K562 (cell line): ENCODE measurements at regions not wholly inside any gene's neighbourhood (a gene's known extent, or its start where the extent isn't known, plus 50 kb on each side); places are given as distances from the start of the nearest gene placed in this dataset.
A peak's percentile ranks its signal among the peaks of the same experiment; 100 is the strongest.

ENCODE experiments used
- ATAC-seq: fragments of 200-7000 bp; cut with Tn5 transposase; 3 replicates; pipeline ENCODE4 v1.9.1; 2020; ENCODE audit warnings: moderate library complexity
- BruUV-seq: library from RNA; stranded (reverse); fragments of 400-500 nt; replicated peaks from 2 replicates; lab custom pipeline; 2021; lab: Mats Ljungman, UMichigan
- CTCF ChIA-PET: fragments of 300-600 bp; formaldehyde crosslinking; extraction: SDS; loops from one replicate; lab custom pipeline; 2021; ENCODE audit warnings: low intra/inter-chr PET ratio; lab: Yijun Ruan, JAX
- POLR2A ChIA-PET: fragments of 300-600, 350-650 bp; sonication (Branson Sonifier 250); formaldehyde crosslinking; extraction: SDS; loops from one replicate; lab custom pipeline; 2021; ENCODE audit warnings: antibody characterized with exemption, inconsistent platforms; lab: Yijun Ruan, JAX
- DNase-seq, 4 experiments: peaks; one replicate each; pipeline versions ENCODE4 v3.0.0 to v3.0.0-alpha.2; 2011 to 2018; ENCODE audit warnings: low spot score in 3 of 4, mixed read lengths in 3 of 4; ENCODE audit errors: extremely low read depth in 1 of 4
- FAIRE-seq: peaks from 2 replicates; lab custom pipeline; 2011; peaks lifted over from hg19 to GRCh38; lab: Jason Lieb, UNC
- H2AFZ ChIP-seq: 2 replicates; pipeline ENCODE4 v1.6.0; 2011; ENCODE audit warnings: low read depth, low read length, control low read depth, inconsistent platforms
- H3K27ac ChIP-seq: fragments of 200-600 bp; 3 replicates; pipeline ENCODE4 v1.8.0; 2011; ENCODE audit warnings: low read depth, mild to moderate bottlenecking, control low read depth, inconsistent platforms, low read length, moderate library complexity, mixed read lengths; ENCODE audit errors: extremely low read depth
- H3K27me3 ChIP-seq, 2 experiments: fragments of 300-600 bp in 1 of 2; 2 replicates in 1 of 2; 3 replicates in 1 of 2; pipeline versions ENCODE4 v1.6.0 to v1.8.0; 2011; ENCODE audit warnings: inconsistent platforms in 2 of 2, low read length in 2 of 2, mild to moderate bottlenecking in 1 of 2, mixed read lengths in 1 of 2, moderate library complexity in 1 of 2; ENCODE audit not compliant: control insufficient read depth in 2 of 2, insufficient read depth in 2 of 2
- H3K36me3 ChIP-seq: fragments of 300-600 bp; 3 replicates; pipeline ENCODE4 v1.8.0; 2011; ENCODE audit warnings: mild to moderate bottlenecking, low read length, inconsistent platforms; ENCODE audit not compliant: control insufficient read depth, insufficient read depth
- H3K4me1 ChIP-seq, 2 experiments: fragments of 200-600 bp in 1 of 2; replicated peaks in 1 of 2; 2 replicates in 1 of 2; 3 replicates in 1 of 2; pipeline versions ENCODE4 v1.5.1 to v1.8.0; 2011; ENCODE audit warnings: inconsistent platforms in 2 of 2, low read length in 2 of 2, mild to moderate bottlenecking in 1 of 2, mixed read lengths in 1 of 2, moderate library complexity in 1 of 2; ENCODE audit not compliant: control insufficient read depth in 2 of 2, insufficient read depth in 2 of 2
- H3K4me2 ChIP-seq: 2 replicates; pipeline ENCODE4 v1.6.1; 2011; ENCODE audit warnings: low read length, control low read depth, inconsistent platforms, mixed read lengths; ENCODE audit not compliant: insufficient read depth
- H3K4me3 ChIP-seq: fragments of 200-600 bp; sonication (generic), shearing (Covaris generic); 2 replicates; pipeline ENCODE4 v1.5.1; 2016; ENCODE audit warnings: control low read depth, inconsistent platforms
- H3K79me2 ChIP-seq: fragments of 200-600 bp; 3 replicates; pipeline ENCODE4 v1.8.0; 2011; ENCODE audit warnings: low read length, inconsistent platforms; ENCODE audit not compliant: control insufficient read depth, insufficient read depth
- H3K9ac ChIP-seq, 2 experiments: 2 replicates each; pipeline versions ENCODE4 v1.6.0 to v1.6.1; 2011; ENCODE audit warnings: low read depth in 2 of 2, low read length in 2 of 2, control low read depth in 1 of 2, inconsistent platforms in 1 of 2, mild to moderate bottlenecking in 1 of 2, mixed read lengths in 1 of 2; ENCODE audit not compliant: insufficient read depth in 1 of 2
- H3K9me1 ChIP-seq: one replicate; pipeline ENCODE4 v1.6.0; 2011; ENCODE audit warnings: inconsistent platforms, mild to moderate bottlenecking, low read length, moderate library complexity; ENCODE audit not compliant: control insufficient read depth, insufficient read depth
- H3K9me3 ChIP-seq: replicated peaks from 2 replicates; pipeline ENCODE4 v1.5.1; 2011; ENCODE audit warnings: low read depth, low read length, inconsistent platforms; ENCODE audit not compliant: control insufficient read depth, insufficient read depth
- H4K20me1 ChIP-seq: replicated peaks from 2 replicates; pipeline ENCODE4 v1.6.1; 2011; ENCODE audit warnings: low read length, inconsistent platforms, mixed read lengths; ENCODE audit not compliant: control insufficient read depth, insufficient read depth
- DIDO1 ChIP-seq: fragments of 450-650 bp; IDR thresholded peaks from 2 replicates; pipeline ENCODE4 v1.6.1; 2016; ENCODE audit warnings: low read depth, missing biosample characterization, missing genetic modification characterization
- RBM25 ChIP-seq: fragments of 200-400 bp; formaldehyde crosslinking; IDR thresholded peaks from 2 replicates; pipeline ENCODE4 v1.6.1; 2018; ENCODE audit warnings: low read length, low read depth, moderate library complexity; ENCODE audit not compliant: severe bottlenecking
- SRF ChIP-seq, 2 experiments: fragments of 250-450, 450-650 bp in 1 of 2; sonication (Bioruptor Pico) in 1 of 2; sonication (generic) in 1 of 2; formaldehyde crosslinking; IDR thresholded peaks; 2 replicates each; pipeline versions ENCODE4 v1.5.0 to v1.5.1; 2020 to 2022; ENCODE audit warnings: mild to moderate bottlenecking in 1 of 2, missing genetic modification reagents in 1 of 2
- TARDBP ChIP-seq: fragments of 450-650 bp; IDR thresholded peaks from 2 replicates; pipeline ENCODE4 v1.6.1; 2016
- WGBS: fragments of 100-300 bp; shearing (Covaris generic); methylation state at CpG from one replicate; pipeline ENCODE4 v1.1.6; 2016; ENCODE audit warnings: low coverage, mixed read lengths; ENCODE audit not compliant: insufficient coverage; ENCODE audit errors: missing lambda C conversion rate; 5-methylcytosine and 5-hydroxymethylcytosine counted together
- in situ Hi-C: fragments of 300-500 bp; cut with MboI; formaldehyde crosslinking; loops from 4 replicates; pipeline ENCODE4 v1.15.0; 2018; ENCODE audit warnings: inconsistent platforms, mixed read lengths
- intact Hi-C: fragments of 100-400 bp; cut with micrococcal nuclease; formaldehyde crosslinking; loops from 2 replicates; pipeline ENCODE4 v1.14.2; 2022

DNA sequence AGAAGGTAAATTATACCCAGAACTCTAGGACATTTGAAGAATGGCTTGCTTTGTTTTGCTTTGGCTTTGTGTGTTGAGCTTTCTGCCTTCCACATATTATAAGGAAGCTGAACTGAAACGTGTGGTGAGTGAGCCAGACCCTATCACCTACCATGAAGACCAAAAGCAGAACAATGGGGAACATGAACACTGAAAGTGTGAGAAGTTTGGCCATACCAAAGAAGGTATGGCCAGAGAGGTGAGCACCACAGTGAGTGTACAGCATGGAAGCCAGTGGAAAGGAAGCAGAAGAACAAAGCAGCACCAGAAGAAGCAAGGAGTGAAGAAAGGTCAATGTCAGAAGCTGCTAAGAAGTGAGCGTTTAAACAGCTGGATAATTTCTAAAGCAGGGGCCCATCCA, 59.7 kb upstream of the CCDC71L start:
- intact Hi-C loops: no loop called here
- no peaks in the 10 kb centered on the region for H4K20me1 ChIP-seq
- H3K4me2 ChIP-seq: no peak overlapping the region
- no peak for FAIRE-seq
- H3K36me3 ChIP-seq: no peaks in the 10 kb centered on the region
- no peak; the same call in 1 of the 3 replicates for ATAC-seq
- H3K9me3 ChIP-seq: no peaks in the 10 kb centered on the region
- ChIA-PET POLR2A (interaction anchor here (0.6 to 2.0 kb wide), 4 partner anchors 10 to 244 kb away, joined by 3 to 8 read pairs (median 4); no protein-coding TSS in a partner anchor), CTCF (no interaction called here)
- H3K4me1 ChIP-seq: peaks cover 3 to 72% of the 10 kb centered on the region in 2 experiments; a peak in 4 of 5 replicates
- in situ Hi-C loops: no loop called here
- H3K4me3 ChIP-seq: no peak overlapping the region
- no peak for DNase-seq
- no TSS peak for BruUV-seq
- H3K27ac ChIP-seq: 0 out of 3 replicates have a peak overlapping the region, but pooled peaks have one; percentile 10
- TF ChIP-seq SRF (CRISPR knock-in tag; IDR thresholded peaks at IDR 0.05) (peak in 1 of 2 experiments; percentile 78; a peak in 2 of 4 replicates), RBM25 (no peak), TARDBP (no peak), DIDO1 (tag) (0 out of 2 replicates have a peak, but pooled peaks have one; percentile 15)
- H3K9ac ChIP-seq: no peak overlapping the region
- no peaks in the 10 kb centered on the region for H3K27me3 ChIP-seq
- peak overlapping the region; percentile 83 for H2AFZ ChIP-seq
- H3K9me1 ChIP-seq: no peaks in the 10 kb centered on the region
- WGBS: 44% methylated on average over 2 of the region's 2 CpGs
- H3K79me2 ChIP-seq: no peaks in the 10 kb centered on the region
